Keratinocyte (primary cell): ENCODE measurements at regions not wholly inside any gene's neighbourhood (a gene's known extent, or its start where the extent isn't known, plus 50 kb on each side); places are given as distances from the start of the nearest gene placed in this dataset.

Experiments used
- DNase-seq: peaks from one replicate; pipeline ENCODE4 v3.0.0-alpha.2; 2011; ENCODE audit warnings: low read depth, missing footprints, low spot score
- FAIRE-seq: peaks from 2 replicates; lab custom pipeline; 2011; peaks lifted over from hg19 to GRCh38; lab: Jason Lieb, UNC
- H2AFZ ChIP-seq: 2 replicates; pipeline ENCODE4 v1.6.0; 2012; ENCODE audit warnings: low read length, control low read depth, inconsistent platforms; ENCODE audit not compliant: control insufficient read depth
- H3K27ac ChIP-seq: 2 replicates; pipeline ENCODE4 v1.5.1; 2011; ENCODE audit warnings: low read length; ENCODE audit not compliant: control insufficient read depth, insufficient read depth
- H3K27me3 ChIP-seq: 3 replicates; pipeline ENCODE4 v1.6.0; 2011; ENCODE audit warnings: low read length; ENCODE audit not compliant: control insufficient read depth, insufficient read depth; ENCODE audit errors: extremely low read depth
- H3K36me3 ChIP-seq, 2 experiments: 2 replicates in 1 of 2; 3 replicates in 1 of 2; pipeline ENCODE4 v1.5.1; 2011; ENCODE audit warnings: low read length in 2 of 2, mild to moderate bottlenecking in 1 of 2; ENCODE audit not compliant: control insufficient read depth in 2 of 2, insufficient read depth in 2 of 2; ENCODE audit errors: extremely low read depth in 1 of 2
- H3K4me1 ChIP-seq: 3 replicates; pipeline ENCODE4 v1.5.1; 2011; ENCODE audit warnings: low read length; ENCODE audit not compliant: control insufficient read depth, insufficient read depth; ENCODE audit errors: extremely low read depth
- H3K4me2 ChIP-seq: 3 replicates; pipeline ENCODE4 v1.6.0; 2011; ENCODE audit warnings: low read depth, low read length; ENCODE audit not compliant: control insufficient read depth, insufficient read depth; ENCODE audit errors: extremely low read depth
- H3K4me3 ChIP-seq, 3 experiments: fragments of 200-600 bp in 1 of 3; sonication (generic) in 1 of 3; 2 replicates in 2 of 3; 3 replicates in 1 of 3; pipeline ENCODE4 v1.5.1; 2011 to 2016; ENCODE audit warnings: low read length in 3 of 3, mild to moderate bottlenecking in 3 of 3, control low read depth in 2 of 3, inconsistent platforms in 1 of 3, low read depth in 1 of 3, mixed read lengths in 1 of 3, mixed run types in 1 of 3, moderate library complexity in 1 of 3; ENCODE audit not compliant: control insufficient read depth in 2 of 3, insufficient read depth in 2 of 3; ENCODE audit errors: extremely low read depth in 1 of 3
- H3K79me2 ChIP-seq: 2 replicates; pipeline ENCODE4 v1.6.0; 2012; ENCODE audit warnings: low read length; ENCODE audit not compliant: control insufficient read depth, insufficient read depth
- H3K9ac ChIP-seq: 3 replicates; pipeline ENCODE4 v1.6.0; 2011; ENCODE audit warnings: low read length; ENCODE audit not compliant: control insufficient read depth, insufficient read depth; ENCODE audit errors: extremely low read depth
- H3K9me1 ChIP-seq: 3 replicates; pipeline ENCODE4 v1.6.0; 2011; ENCODE audit warnings: low read length; ENCODE audit not compliant: control insufficient read depth, insufficient read depth; ENCODE audit errors: extremely low read depth
- H3K9me3 ChIP-seq: 2 replicates; pipeline ENCODE4 v1.5.1; 2012; ENCODE audit warnings: low read depth, low read length; ENCODE audit not compliant: control insufficient read depth
- H4K20me1 ChIP-seq: 3 replicates; pipeline ENCODE4 v1.6.0; 2011; ENCODE audit warnings: low read length; ENCODE audit not compliant: control insufficient read depth, insufficient read depth; ENCODE audit errors: extremely low read depth
- EZH2 ChIP-seq: IDR thresholded peaks from one replicate; pipeline ENCODE4 v1.6.1; 2012; ENCODE audit warnings: inconsistent platforms, mild to moderate bottlenecking, low read length, moderate library complexity
- dilution Hi-C: fragments of 300-500 bp; cut with MboI; formaldehyde crosslinking; loops from one replicate; pipeline ENCODE4 v1.7.0; 2020; ENCODE audit warnings: low sequenced_read_pairs; ENCODE audit not compliant: extremely low pct_ligation_motif_present
- TF ChIP-seq, protein P1 (sequence below), 3 experiments: IDR thresholded peaks in 1 of 3; conservative IDR thresholded peaks in 1 of 3; optimal IDR thresholded peaks in 1 of 3; 2 replicates in 2 of 3; 3 replicates in 1 of 3; pipeline versions ENCODE3 to v1.5.1; 2011; ENCODE audit warnings: low read length in 3 of 3, mild to moderate bottlenecking in 3 of 3, moderate library complexity in 2 of 3, control low read depth in 1 of 3, inconsistent platforms in 1 of 3; ENCODE audit not compliant: insufficient read depth in 2 of 3; ENCODE audit errors: extremely low read depth in 1 of 3

DNA sequence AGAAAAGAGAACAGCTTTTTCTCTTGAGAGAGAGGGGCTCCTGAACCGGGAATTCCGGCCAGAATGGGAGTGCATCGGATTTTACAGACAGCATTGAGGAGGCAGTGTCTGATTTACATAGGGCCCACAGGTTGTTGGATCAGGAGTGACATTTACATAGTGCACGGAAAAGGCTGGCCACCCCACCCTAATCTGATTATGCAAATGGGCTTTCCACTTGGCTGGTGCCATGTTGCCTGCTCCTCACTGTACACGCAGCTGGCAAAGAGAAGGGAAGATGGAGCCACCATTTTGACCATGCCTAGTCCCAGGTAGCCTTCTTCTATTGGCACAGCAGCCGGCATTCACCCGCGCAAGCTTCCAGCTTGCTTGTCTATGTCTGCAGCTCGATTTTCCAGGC, 77.5 kb upstream of the FAM171A1 start:
- Histone ChIP-seq H3K27me3 (no peaks in the 10 kb centered on the region), H4K20me1 (no peaks in the 10 kb centered on the region), H3K4me2 (no peak overlapping the region), H3K36me3 (no peaks in the 10 kb centered on the region), H3K27ac (no peak overlapping the region), H3K9ac (no peak overlapping the region), H2AFZ (no peak overlapping the region), H3K4me3 (no peak overlapping the region), H3K79me2 (no peaks in the 10 kb centered on the region), H3K9me1 (no peaks in the 10 kb centered on the region), H3K9me3 (no peaks in the 10 kb centered on the region), H3K4me1 (no peaks in the 10 kb centered on the region)
- FAIRE-seq (no peak), DNase-seq (no peak)
- dilution Hi-C loops, result no loop called here
- TF ChIP-seq EZH2, result no peak
- TF ChIP-seq, protein P1, sequence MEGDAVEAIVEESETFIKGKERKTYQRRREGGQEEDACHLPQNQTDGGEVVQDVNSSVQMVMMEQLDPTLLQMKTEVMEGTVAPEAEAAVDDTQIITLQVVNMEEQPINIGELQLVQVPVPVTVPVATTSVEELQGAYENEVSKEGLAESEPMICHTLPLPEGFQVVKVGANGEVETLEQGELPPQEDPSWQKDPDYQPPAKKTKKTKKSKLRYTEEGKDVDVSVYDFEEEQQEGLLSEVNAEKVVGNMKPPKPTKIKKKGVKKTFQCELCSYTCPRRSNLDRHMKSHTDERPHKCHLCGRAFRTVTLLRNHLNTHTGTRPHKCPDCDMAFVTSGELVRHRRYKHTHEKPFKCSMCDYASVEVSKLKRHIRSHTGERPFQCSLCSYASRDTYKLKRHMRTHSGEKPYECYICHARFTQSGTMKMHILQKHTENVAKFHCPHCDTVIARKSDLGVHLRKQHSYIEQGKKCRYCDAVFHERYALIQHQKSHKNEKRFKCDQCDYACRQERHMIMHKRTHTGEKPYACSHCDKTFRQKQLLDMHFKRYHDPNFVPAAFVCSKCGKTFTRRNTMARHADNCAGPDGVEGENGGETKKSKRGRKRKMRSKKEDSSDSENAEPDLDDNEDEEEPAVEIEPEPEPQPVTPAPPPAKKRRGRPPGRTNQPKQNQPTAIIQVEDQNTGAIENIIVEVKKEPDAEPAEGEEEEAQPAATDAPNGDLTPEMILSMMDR (optimal IDR thresholded peaks at IDR 0.05 in 1 of 3, IDR thresholded peaks at IDR 0.05 in 1 of 3, conservative IDR thresholded peaks at IDR 0.05 in 1 of 3; ENCODE audit: extremely low read depth in 1 of 3, insufficient read depth in 2 of 3, low read length in 3 of 3), result no peak

DNA sequence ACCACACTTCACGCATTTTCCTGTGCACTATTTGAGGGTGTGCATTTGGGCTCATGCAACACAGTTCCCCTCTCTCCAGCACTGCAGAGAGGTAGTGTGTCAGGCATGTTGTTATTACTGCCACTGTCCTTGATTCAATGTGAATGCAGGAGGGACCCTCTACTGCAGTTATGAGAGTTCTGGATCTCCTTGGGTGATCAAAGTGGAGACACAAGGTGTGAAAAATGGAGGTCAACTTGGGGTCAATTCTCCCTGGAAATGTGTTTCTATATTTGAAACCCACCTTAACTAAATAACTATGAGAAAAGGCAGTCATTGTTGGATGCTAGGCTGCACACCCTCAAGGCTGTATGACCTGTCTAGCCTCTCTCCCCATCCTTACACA, 73.9 kb upstream of the FAM171A1 start:
- TF ChIP-seq, protein P1 (optimal IDR thresholded peaks at IDR 0.05 in 1 of 3, IDR thresholded peaks at IDR 0.05 in 1 of 3, conservative IDR thresholded peaks at IDR 0.05 in 1 of 3; ENCODE audit: extremely low read depth in 1 of 3, insufficient read depth in 2 of 3, low read length in 3 of 3), result no peak
- no peak for TF ChIP-seq EZH2
- FAIRE-seq, result no peak
- dilution Hi-C loops, result no loop called here
- no peak overlapping the region for H3K4me2 ChIP-seq
- no peaks in the 10 kb centered on the region for H3K36me3 ChIP-seq
- H2AFZ ChIP-seq, result no peak overlapping the region
- no peaks in the 10 kb centered on the region for H3K9me3 ChIP-seq
- H3K27me3 ChIP-seq, result no peaks in the 10 kb centered on the region
- H3K9me1 ChIP-seq, result no peaks in the 10 kb centered on the region
- DNase-seq, result no peak
- no peak overlapping the region for H3K27ac ChIP-seq
- no peaks in the 10 kb centered on the region for H4K20me1 ChIP-seq
- no peaks in the 10 kb centered on the region for H3K79me2 ChIP-seq
- no peak overlapping the region for H3K9ac ChIP-seq
- H3K4me3 ChIP-seq, result no peak overlapping the region
- H3K4me1 ChIP-seq, result peaks cover under 1% of the 10 kb centered on the region
